Activated naive CD4-positive, alpha-beta T cell treated with anti-CD3 and anti-CD28 coated beads, Interleukin-2, amount 10 ng/mL, durations not matched to agents 7 days and 5 days (primary cell): ENCODE measurements at regions not wholly inside any gene's neighbourhood (a gene's known extent, or its start where the extent isn't known, plus 50 kb on each side); places are given as distances from the start of the nearest gene placed in this dataset.

ENCODE experiments used
- CTCF ChIA-PET: fragments of 350-600 bp; sonication (Branson Sonifier 250); formaldehyde crosslinking; loops from one replicate; lab custom pipeline; 2021; ENCODE audit warnings: antibody characterized with exemption; lab: Charles Lee
- DNase-seq: peaks from one replicate; pipeline ENCODE4 v3.0.0-alpha.2; 2020
- H3K27ac Mint-ChIP-seq: one replicate; pipeline ENCODE4 v1.8.0; 2021; ENCODE audit warnings: mild to moderate bottlenecking, moderate library complexity, mixed read lengths
- H3K27me3 Mint-ChIP-seq: one replicate; pipeline ENCODE4 v1.8.0; 2021; ENCODE audit warnings: mild to moderate bottlenecking, mixed read lengths
- H3K36me3 Mint-ChIP-seq: one replicate; pipeline ENCODE4 v1.8.0; 2021; ENCODE audit warnings: mixed read lengths
- H3K4me1 Mint-ChIP-seq: one replicate; pipeline ENCODE4 v1.8.0; 2021; ENCODE audit warnings: mixed read lengths
- H3K4me3 Mint-ChIP-seq: one replicate; pipeline ENCODE4 v1.8.0; 2021; ENCODE audit warnings: mild to moderate bottlenecking, moderate library complexity, mixed read lengths
- H3K9me3 Mint-ChIP-seq: one replicate; pipeline ENCODE4 v1.8.0; 2021; ENCODE audit warnings: mixed read lengths

GRCh38 chr10:44294726-44295412 lies 90.0 kb downstream of the CXCL12 start:
- CTCF ChIA-PET, result no interaction called here
- Mint-ChIP-seq H3K36me3 (no peaks in the 10 kb centered on the region), H3K9me3 (no peaks in the 10 kb centered on the region), H3K27me3 (peaks cover 16% of the 10 kb centered on the region), H3K4me1 (no peaks in the 10 kb centered on the region), H3K27ac (no peak overlapping the region), H3K4me3 (no peak overlapping the region)
- no peak for DNase-seq

DNA sequence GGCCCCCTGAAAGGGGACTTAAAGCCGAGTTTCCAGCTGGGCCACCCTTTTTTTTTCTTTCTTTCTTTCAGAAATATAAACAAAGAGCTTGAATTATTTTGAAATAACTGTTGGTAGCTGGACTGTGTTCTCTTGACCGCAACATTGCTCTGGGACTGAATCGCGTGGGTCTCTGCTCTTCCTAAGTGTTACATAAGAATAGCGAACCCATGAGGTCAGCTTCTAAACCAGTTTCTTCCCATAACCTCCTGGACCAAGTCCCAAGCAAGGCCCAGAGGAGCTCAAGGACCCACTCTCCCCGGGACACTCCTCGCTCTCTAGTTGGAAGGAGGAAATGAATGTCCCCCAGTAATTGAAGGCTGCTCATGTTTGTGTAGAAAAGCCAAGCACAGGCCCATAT lies 91.1 kb downstream of the CXCL12 start:
- Mint-ChIP-seq H3K4me3 (no peak overlapping the region), H3K27me3 (peaks cover 16% of the 10 kb centered on the region), H3K36me3 (no peaks in the 10 kb centered on the region), H3K9me3 (no peaks in the 10 kb centered on the region), H3K4me1 (no peaks in the 10 kb centered on the region), H3K27ac (no peak overlapping the region)
- DNase-seq, result no peak
- CTCF ChIA-PET, result no interaction called here

- Mint-ChIP-seq H3K36me3 (no peaks in the 10 kb centered on the region), H3K27ac (no peak overlapping the region), H3K4me3 (no peak overlapping the region), H3K4me1 (no peaks in the 10 kb centered on the region), H3K27me3 (peaks cover 16% of the 10 kb centered on the region), H3K9me3 (no peaks in the 10 kb centered on the region)
- CTCF ChIA-PET, result no interaction called here
- no peak for DNase-seq
These were observed 91.6 kb downstream of the CXCL12 start for GRCh38 chr10:44293306-44293778.

GRCh38 chr10:44292390-44293002 lies 92.4 kb downstream of the CXCL12 start:
- H3K27me3 Mint-ChIP-seq, result peaks cover 16% of the 10 kb centered on the region
- no peak overlapping the region for H3K4me3 Mint-ChIP-seq
- H3K27ac Mint-ChIP-seq, result no peak overlapping the region
- CTCF ChIA-PET, result no interaction called here
- H3K4me1 Mint-ChIP-seq, result no peaks in the 10 kb centered on the region
- H3K36me3 Mint-ChIP-seq, result no peaks in the 10 kb centered on the region
- H3K9me3 Mint-ChIP-seq, result no peaks in the 10 kb centered on the region
- DNase-seq, result no peak

GRCh38 chr10:44291091-44291490 lies 93.8 kb downstream of the CXCL12 start:
- Mint-ChIP-seq H3K27me3 (peaks cover 23% of the 10 kb centered on the region), H3K27ac (no peak overlapping the region), H3K4me1 (no peaks in the 10 kb centered on the region), H3K36me3 (no peaks in the 10 kb centered on the region), H3K4me3 (no peak overlapping the region), H3K9me3 (no peaks in the 10 kb centered on the region)
- CTCF ChIA-PET, result no interaction called here
- no peak for DNase-seq

- Mint-ChIP-seq H3K4me3 (no peak overlapping the region), H3K9me3 (no peaks in the 10 kb centered on the region), H3K36me3 (no peaks in the 10 kb centered on the region), H3K27ac (no peak overlapping the region), H3K4me1 (no peaks in the 10 kb centered on the region), H3K27me3 (peaks cover 27% of the 10 kb centered on the region)
- DNase-seq, result no peak
- CTCF ChIA-PET, result no interaction called here
These were observed 95.8 kb downstream of the CXCL12 start for GRCh38 chr10:44289125-44289524.

- Mint-ChIP-seq H3K4me3 (no peak overlapping the region), H3K27ac (no peak overlapping the region), H3K4me1 (no peaks in the 10 kb centered on the region), H3K9me3 (no peaks in the 10 kb centered on the region), H3K36me3 (no peaks in the 10 kb centered on the region), H3K27me3 (peaks cover 24% of the 10 kb centered on the region)
- CTCF ChIA-PET, result no interaction called here
- no peak for DNase-seq
These were observed 97.5 kb downstream of the CXCL12 start for GRCh38 chr10:44287408-44287807.

GRCh38 chr10:44284198-44285084 lies 100.5 kb downstream of the CXCL12 start:
- Mint-ChIP-seq H3K36me3 (no peaks in the 10 kb centered on the region), H3K4me3 (no peak overlapping the region), H3K27ac (no peak overlapping the region), H3K9me3 (no peaks in the 10 kb centered on the region), H3K4me1 (no peaks in the 10 kb centered on the region), H3K27me3 (peaks cover 11% of the 10 kb centered on the region)
- CTCF ChIA-PET, result no interaction called here
- no peak for DNase-seq

GRCh38 chr10:44282626-44283300 lies 102.1 kb downstream of the CXCL12 start:
- Mint-ChIP-seq H3K9me3 (no peaks in the 10 kb centered on the region), H3K27me3 (peaks cover 11% of the 10 kb centered on the region), H3K4me1 (no peaks in the 10 kb centered on the region), H3K27ac (no peak overlapping the region), H3K4me3 (no peak overlapping the region), H3K36me3 (no peaks in the 10 kb centered on the region)
- CTCF ChIA-PET, result no interaction called here
- no peak for DNase-seq

DNA sequence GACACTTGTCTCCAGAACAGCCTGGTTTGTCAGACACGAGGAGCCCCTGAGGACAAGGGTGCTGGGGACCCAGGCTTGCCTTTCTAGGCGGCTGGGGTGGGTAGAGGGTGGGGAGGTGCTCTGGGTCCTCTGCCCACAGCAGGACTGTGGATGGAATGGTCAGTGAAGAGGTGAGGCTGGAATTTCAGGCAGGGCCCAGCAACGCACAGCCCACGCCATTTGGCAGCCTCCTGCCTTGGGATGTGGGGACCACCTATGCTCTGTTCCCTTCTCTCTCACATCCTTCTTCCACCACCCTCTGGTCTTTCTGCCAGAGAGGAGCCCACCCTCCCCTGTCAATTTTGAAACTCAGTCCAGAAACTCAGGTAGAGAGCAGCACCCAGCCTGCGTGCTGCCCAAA lies 103.2 kb downstream of the CXCL12 start:
- peaks cover 4% of the 10 kb centered on the region for H3K27me3 Mint-ChIP-seq
- no peaks in the 10 kb centered on the region for H3K4me1 Mint-ChIP-seq
- H3K4me3 Mint-ChIP-seq, result no peak overlapping the region
- CTCF ChIA-PET, result no interaction called here
- no peaks in the 10 kb centered on the region for H3K36me3 Mint-ChIP-seq
- peaks cover 2% of the 10 kb centered on the region for H3K9me3 Mint-ChIP-seq
- no peak overlapping the region for H3K27ac Mint-ChIP-seq
- no peak for DNase-seq

- no peak for DNase-seq
- peaks cover 2% of the 10 kb centered on the region for H3K9me3 Mint-ChIP-seq
- peaks cover 4% of the 10 kb centered on the region for H3K27me3 Mint-ChIP-seq
- H3K4me3 Mint-ChIP-seq, result no peak overlapping the region
- H3K36me3 Mint-ChIP-seq, result no peaks in the 10 kb centered on the region
- CTCF ChIA-PET, result no interaction called here
- H3K27ac Mint-ChIP-seq, result no peak overlapping the region
- H3K4me1 Mint-ChIP-seq, result no peaks in the 10 kb centered on the region
These were observed 103.7 kb downstream of the CXCL12 start for GRCh38 chr10:44281089-44281613.

GRCh38 chr10:44280226-44281014 lies 104.5 kb downstream of the CXCL12 start:
- Mint-ChIP-seq H3K27ac (no peak overlapping the region), H3K4me1 (no peaks in the 10 kb centered on the region), H3K27me3 (no peaks in the 10 kb centered on the region), H3K36me3 (no peaks in the 10 kb centered on the region), H3K9me3 (peaks cover 2% of the 10 kb centered on the region), H3K4me3 (no peak overlapping the region)
- CTCF ChIA-PET, result no interaction called here
- no peak for DNase-seq

DNA sequence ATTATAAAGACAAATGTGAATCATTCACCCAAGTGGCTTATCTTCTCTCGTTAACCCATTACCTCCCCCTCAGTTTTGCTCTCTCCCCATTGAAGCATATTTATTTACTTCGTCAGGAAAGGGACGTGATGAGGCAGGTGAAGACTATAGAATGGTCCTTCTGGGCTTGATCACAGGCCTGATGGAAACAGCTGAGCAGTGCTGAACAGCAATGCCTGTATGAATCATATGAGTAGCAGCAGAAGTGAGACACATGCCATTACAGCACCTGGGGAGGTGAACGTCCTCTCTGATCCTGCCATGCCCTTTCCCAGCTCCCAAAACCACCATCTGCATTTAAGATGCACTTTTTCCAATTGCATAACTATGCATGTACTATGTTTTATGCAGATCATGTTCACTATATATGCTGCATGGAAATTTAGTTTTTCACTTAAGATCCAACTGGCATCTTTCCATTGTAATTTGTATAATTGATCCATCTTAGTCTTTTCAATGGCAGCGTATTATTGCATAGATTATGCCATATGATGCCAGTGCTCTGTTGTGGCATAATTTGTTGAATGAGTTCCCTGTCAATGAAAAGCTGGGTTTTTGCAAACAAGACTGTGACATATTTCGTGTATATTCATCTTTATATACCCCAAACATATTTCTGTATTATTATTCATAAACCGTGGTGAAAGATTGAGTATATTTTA lies 105.3 kb downstream of the CXCL12 start:
- CTCF ChIA-PET, result no interaction called here
- Mint-ChIP-seq H3K36me3 (no peaks in the 10 kb centered on the region), H3K4me1 (no peaks in the 10 kb centered on the region), H3K27ac (no peak overlapping the region), H3K4me3 (no peak overlapping the region), H3K27me3 (no peaks in the 10 kb centered on the region), H3K9me3 (peaks cover 4% of the 10 kb centered on the region)
- DNase-seq, result no peak
